GM21367 (cell line): ENCODE measurements at regions not wholly inside any gene's neighbourhood (a gene's known extent, or its start where the extent isn't known, plus 50 kb on each side); places are given as distances from the start of the nearest gene placed in this dataset.

ENCODE experiments used
- ATAC-seq: cut with Tn5 transposase; IDR thresholded peaks from one replicate; pipeline ENCODE4 v1.9.1; 2021; ENCODE audit not compliant: unreplicated experiment

- no peak for ATAC-seq
These were observed 311.3 kb downstream of the SPATA31D1 start for GRCh38 chr9:82299870-82300269.

GRCh38 chr9:82302968-82303655 lies 314.5 kb downstream of the SPATA31D1 start:
- ATAC-seq: no peak

DNA sequence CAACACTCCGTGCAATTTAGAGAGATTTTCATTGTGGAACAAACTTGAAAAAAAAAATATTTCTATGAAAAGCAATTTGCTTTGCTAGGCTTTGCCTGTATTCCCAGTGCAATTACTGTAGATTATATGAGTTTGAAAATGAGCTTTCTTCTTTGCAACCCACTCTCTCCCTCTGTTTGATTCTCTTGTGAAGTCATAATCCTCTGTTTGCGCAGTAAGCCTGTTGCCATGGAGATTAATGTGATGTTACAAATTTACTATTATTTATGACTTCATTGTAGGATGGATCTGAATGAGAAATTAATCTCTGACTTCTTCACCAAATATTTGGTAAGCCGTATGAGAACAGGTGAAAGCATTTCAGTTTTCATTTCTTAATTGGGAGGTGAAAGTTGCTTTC lies 320.3 kb downstream of the SPATA31D1 start:
- ATAC-seq: no peak

DNA sequence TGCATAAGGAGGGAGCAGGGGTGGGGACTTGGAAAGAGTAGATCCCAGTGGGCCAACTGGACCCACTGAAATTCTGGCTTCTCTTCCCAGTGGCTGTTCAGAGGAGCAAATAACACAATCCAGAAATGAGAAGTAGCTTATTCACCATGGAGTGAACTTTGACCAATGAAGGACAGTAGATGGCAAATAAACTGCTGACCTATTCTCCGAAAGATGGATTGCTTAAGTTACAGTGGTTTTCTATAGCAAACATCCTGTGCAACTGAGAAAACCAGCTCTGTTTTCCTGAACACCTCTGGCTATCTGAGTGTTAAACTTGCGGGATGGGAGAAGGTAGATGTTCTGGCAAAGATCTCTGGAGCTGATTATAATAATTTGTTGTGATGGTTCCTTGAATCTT lies 325.1 kb downstream of the SPATA31D1 start:
- ATAC-seq: no peak

DNA sequence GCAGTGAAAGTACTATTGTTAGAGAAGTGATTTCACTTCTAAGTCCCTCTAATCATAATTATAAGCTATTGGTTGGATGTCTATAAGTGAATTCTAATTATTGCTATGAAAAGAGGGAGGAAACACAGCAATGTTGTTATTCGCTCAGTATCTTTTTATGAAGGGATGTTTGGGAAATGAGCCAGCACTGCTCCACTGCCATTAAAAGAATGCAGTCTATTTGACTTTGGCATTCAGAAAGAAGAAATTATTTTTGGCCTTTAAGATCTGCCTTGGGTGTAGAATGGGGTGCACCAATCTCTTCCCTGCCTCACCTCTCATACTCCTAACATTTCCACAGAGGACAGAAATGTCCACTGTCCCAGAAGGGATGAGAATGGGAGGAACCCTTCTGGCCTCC lies 332.0 kb downstream of the SPATA31D1 start:
- no peak for ATAC-seq

- ATAC-seq: no peak
These were observed 337.3 kb downstream of the SPATA31D1 start for GRCh38 chr9:82325907-82326306.

DNA sequence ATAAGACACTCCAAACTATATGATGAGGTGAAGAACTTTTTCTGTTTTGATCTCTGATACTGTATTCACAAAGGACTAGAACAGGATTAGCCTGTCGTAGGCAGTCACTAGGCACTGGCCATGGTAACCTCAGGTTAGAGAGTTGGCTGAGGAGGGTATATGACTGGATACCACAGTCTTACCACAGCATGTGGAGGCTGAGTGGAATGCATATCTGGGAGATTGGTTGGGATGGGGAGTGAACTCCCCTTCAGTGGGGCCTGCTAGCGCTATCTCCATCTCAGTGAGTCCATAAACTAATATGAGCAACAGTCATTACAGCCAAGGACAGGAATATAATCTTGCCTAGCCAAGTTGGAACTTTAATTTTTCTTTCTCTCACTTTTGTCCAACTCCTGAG lies 339.1 kb downstream of the SPATA31D1 start:
- ATAC-seq: no peak

DNA sequence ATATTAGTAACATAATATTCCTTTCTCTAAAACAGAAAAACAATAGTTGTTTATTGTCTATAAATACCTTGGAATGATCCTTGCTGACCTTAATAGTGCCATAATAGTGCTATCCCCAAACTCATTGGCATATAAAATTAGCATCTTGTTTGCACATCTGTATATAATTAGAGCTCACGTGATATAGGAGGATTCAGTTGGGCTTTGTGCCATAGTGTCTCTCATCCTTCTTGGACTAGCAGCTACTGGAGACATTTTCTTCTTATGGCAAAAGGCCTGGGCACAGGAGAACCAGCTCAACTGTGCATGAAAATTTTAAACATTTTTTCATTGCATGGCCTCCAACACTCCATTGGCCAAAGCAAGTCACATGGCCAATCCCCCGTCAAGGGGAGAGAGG lies 342.5 kb downstream of the SPATA31D1 start:
- ATAC-seq: no peak

- no peak for ATAC-seq
These were observed 343.6 kb downstream of the SPATA31D1 start for GRCh38 chr9:82332018-82332773.

DNA sequence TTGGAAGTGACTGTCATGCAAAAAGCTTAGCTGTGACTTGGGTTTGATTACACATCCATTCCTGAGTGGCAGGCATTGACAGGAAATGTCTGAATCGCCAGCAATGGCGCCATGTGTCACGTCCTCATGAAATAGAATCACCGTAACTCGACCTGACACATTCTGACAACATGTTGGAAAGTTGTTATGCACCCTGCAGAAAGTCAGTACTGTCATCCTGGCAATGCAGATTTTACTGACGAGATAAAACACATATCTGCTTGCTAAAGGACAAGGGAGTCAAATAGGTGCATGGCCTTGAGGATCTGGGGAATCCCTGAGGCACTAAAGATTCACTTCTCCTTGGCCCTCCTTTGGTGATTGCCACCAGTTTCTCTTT lies 344.2 kb downstream of the SPATA31D1 start:
- ATAC-seq: no peak

- no peak for ATAC-seq
These were observed 345.1 kb downstream of the SPATA31D1 start for GRCh38 chr9:82333671-82334070.

DNA sequence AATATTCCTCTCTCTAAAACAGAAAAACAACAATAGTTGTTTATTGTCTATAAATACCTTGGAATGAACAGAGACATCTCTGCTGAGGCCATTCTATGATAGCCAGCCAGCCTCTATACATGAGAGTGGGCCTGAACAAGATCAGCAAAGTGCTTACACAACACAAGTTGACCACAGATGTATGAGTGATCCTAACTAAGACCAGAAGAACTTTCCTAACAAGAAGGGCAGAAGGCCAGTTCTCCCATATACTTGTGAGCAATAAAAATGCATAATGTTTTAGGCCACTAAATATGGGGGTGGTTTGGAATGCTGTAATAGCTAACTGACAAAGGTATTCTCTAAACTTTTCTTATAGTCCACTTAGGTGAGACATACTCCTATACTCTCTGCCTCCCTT lies 345.7 kb downstream of the SPATA31D1 start:
- no peak for ATAC-seq

- ATAC-seq: no peak
These were observed 348.8 kb downstream of the SPATA31D1 start for GRCh38 chr9:82337351-82337750.

DNA sequence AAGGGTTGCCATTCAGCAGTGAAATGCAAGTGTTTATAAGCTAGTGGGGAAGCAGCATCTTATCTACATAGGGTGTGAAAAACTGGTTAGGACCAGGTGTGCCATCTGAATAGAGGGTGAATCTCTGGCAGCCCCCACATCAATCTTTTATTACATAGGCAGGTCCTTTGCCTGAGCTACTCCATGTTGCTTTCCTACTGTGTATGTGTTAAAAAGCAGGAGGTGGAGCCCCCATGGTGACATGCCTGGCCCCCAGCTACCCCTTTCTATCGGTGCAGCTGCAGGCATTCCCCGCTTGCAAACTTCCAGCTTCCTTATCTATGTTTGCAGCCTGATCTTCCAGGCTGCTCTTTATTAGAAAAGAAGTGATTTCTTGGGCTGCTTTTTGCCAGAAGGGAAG lies 353.5 kb downstream of the SPATA31D1 start:
- ATAC-seq: no peak

DNA sequence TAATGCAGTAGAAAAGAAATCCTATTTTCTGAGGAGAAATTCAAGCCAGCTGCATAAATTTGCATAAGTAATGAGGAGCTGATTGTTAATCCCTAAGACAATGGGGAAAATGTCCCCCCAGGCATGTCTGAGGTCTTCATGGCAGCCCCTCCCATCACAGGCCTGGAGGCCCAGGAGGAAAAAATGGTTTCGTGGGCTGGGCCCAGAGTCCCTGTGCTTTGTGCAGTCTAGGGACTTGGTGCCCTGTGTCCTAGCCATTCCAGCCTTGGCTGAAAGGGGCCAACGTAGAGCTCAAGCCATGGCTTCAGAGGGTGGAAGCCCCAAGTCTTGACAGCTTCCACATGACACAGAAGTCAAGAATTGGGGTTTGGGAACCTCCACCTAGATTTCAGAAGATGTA lies 357.5 kb downstream of the SPATA31D1 start:
- ATAC-seq: no peak

- ATAC-seq: no peak
These were observed 365.2 kb downstream of the SPATA31D1 start for GRCh38 chr9:82353631-82354278.

DNA sequence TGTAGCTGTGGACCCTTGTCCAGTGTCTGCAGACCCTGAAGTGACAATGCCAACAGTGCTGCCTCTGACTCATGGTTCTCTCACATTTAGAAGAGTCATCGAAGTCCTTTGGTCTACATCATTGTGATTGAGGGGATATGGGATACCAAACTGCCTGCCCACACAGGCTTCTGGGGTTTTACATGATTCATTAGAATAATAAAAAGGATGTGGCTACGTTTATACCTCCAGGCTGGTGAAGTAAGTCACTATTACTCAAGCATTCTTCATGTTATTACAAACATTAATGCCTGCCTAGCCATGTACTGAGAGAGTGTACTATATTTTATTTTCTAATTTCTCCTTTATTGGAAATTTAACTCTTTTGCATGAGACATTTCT lies 365.7 kb downstream of the SPATA31D1 start:
- ATAC-seq: no peak

DNA sequence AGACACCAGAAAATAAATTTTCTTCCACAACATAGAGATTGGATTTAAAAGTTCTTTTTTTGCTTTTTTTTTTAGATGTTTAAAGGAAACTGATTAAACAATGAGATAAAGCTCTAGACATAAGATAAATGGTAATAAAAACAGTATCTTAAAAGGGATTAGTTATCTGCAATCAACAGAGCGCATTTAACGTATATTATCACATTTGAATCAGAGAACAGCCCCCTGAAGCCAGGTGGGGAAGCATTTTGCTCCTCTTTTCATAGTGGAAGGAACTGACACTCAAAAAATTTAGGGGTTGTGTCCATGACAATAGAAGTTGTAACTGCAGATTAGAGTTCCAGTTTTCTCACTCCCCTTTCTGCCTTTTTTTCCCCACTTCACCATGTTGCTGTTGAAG lies 367.6 kb downstream of the SPATA31D1 start:
- ATAC-seq: no peak

DNA sequence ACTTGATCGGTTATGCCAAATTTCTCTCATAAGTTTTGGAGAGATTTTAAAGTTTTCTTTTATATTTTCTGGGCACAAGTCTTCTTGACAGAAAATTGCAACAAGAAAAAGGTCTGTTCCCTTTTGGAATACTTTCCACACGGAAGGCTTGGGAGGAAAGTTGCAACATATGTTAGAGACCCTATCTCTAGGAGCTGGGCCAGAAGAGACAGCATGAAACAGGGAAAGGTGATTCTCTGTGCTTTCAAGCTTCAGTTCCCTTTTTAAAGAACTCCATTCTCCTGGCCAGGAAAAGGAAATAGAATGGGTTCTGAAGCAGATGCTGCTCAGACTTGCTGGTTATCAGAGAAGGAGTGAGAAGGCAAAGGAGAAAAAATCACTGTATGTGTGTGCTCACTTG lies 368.3 kb downstream of the SPATA31D1 start:
- ATAC-seq: no peak

DNA sequence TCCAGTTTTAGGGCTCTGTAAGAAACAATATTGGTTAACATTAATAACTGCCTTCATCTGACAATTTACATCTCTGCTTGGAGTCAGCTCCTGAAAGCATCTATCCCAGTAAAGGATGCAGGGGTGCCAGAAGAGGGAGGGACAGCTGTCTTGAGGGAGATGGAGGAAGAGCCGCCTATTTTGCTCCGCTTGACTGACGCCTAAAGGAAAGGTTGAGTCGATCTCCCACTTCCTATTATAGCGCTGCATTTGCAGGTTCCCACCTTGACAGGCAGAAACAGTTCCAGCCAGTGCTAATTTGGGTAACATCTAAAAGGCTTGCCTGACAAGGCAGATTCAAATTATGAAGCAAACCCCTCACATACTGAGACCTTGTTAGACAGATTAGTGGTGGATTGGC lies 374.6 kb downstream of the SPATA31D1 start:
- no peak for ATAC-seq

GRCh38 chr9:82363682-82364081 lies 375.1 kb downstream of the SPATA31D1 start:
- ATAC-seq: no peak

DNA sequence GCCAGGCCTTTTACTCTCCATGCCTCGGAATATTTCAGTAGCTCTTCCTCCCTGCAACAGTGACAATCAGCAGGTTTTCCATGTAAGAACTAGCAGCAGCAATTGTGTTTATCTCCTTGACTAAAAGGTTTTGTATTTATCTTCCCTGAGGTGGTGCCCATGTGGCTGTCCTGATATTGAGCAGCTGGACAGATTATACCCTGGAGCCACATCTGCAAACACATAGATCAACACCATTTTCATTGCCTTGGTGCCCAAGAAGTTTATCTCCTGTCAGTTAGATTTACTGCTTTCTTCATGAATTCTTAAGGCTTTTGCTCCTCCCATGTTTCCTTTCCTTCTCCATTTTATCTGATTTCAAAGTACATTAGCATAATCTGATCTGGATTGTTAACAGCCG lies 378.4 kb downstream of the SPATA31D1 start:
- no peak for ATAC-seq
